ENCODE measurements at regions not wholly inside any gene's neighbourhood (a gene's known extent, or its start where the extent isn't known, plus 50 kb on each side); places are given as distances from the start of the nearest gene placed in this dataset.

DNA sequence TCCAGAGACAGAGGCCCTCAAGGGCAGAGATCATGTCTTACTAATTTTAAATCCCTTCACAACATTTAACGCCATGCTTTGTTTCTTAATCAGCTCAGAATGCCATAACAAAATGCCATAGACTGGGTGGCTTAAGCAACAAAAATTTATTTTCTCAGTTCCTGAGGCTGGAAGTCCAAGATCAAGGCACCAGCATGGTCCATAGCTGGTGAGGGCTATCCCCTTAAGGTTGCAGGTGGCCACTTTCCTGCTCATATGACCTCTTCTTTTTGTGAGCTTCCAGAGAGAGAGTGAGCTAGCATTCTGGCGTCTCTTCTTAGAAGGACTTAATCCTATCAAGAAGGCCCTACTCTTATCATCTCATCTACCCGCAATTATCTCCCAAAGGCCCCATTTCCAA, 470.3 kb downstream of the ZNF608 start:
- H3K4me3 ChIP-seq (ENCODE audit: low read depth in 2 of 2, low read length in 1 of 2) = no peak overlapping the region
- no peaks in the 10 kb centered on the region for H3K9me3 ChIP-seq
- TF ChIP-seq TEAD4 (IDR thresholded peaks at IDR 0.05; ENCODE audit: borderline replicate concordance, insufficient read depth) = no peak
- TF ChIP-seq FOSL2 (IDR thresholded peaks at IDR 0.05; ENCODE audit: borderline replicate concordance, low read depth) = no peak
- TF ChIP-seq, protein P1, sequence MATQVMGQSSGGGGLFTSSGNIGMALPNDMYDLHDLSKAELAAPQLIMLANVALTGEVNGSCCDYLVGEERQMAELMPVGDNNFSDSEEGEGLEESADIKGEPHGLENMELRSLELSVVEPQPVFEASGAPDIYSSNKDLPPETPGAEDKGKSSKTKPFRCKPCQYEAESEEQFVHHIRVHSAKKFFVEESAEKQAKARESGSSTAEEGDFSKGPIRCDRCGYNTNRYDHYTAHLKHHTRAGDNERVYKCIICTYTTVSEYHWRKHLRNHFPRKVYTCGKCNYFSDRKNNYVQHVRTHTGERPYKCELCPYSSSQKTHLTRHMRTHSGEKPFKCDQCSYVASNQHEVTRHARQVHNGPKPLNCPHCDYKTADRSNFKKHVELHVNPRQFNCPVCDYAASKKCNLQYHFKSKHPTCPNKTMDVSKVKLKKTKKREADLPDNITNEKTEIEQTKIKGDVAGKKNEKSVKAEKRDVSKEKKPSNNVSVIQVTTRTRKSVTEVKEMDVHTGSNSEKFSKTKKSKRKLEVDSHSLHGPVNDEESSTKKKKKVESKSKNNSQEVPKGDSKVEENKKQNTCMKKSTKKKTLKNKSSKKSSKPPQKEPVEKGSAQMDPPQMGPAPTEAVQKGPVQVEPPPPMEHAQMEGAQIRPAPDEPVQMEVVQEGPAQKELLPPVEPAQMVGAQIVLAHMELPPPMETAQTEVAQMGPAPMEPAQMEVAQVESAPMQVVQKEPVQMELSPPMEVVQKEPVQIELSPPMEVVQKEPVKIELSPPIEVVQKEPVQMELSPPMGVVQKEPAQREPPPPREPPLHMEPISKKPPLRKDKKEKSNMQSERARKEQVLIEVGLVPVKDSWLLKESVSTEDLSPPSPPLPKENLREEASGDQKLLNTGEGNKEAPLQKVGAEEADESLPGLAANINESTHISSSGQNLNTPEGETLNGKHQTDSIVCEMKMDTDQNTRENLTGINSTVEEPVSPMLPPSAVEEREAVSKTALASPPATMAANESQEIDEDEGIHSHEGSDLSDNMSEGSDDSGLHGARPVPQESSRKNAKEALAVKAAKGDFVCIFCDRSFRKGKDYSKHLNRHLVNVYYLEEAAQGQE (IDR thresholded peaks at IDR 0.05; ENCODE audit: low read depth, low read length) = no peak
- no peak for TF ChIP-seq SIN3A (IDR thresholded peaks at IDR 0.05; ENCODE audit: borderline replicate concordance, low read depth, low read length)
- no peak for TF ChIP-seq RXRA (IDR thresholded peaks at IDR 0.05; ENCODE audit: borderline replicate concordance, low read depth)
- no peak overlapping the region for H3K9ac ChIP-seq
- no peak overlapping the region for H2AFZ ChIP-seq (ENCODE audit: low read depth)
- ChIA-PET CTCF (no interaction called here), POLR2A (no interaction called here)
- no peak overlapping the region for H3K27ac ChIP-seq (ENCODE audit: low read depth in 2 of 2, low read length in 1 of 2)
- no peak for DNase-seq
- H3F3A ChIP-seq (replicated peaks; ENCODE audit: insufficient read depth) = no peaks in the 10 kb centered on the region
- H3K79me2 ChIP-seq (ENCODE audit: insufficient read depth) = no peaks in the 10 kb centered on the region
- 74% methylated on average over 3 of the region's 3 CpGs for WGBS (ENCODE audit: low lambda C conversion rate)
- no peaks in the 10 kb centered on the region for H4K20me1 ChIP-seq (ENCODE audit: insufficient read depth)
- H3K4me2 ChIP-seq = no peak overlapping the region
- no peaks in the 10 kb centered on the region for H3K36me3 ChIP-seq (replicated peaks in 1 of 2; ENCODE audit: control insufficient read depth in 1 of 2, insufficient read depth in 2 of 2, low read length in 1 of 2)
- H3K4me1 ChIP-seq (ENCODE audit: control insufficient read depth in 1 of 2, insufficient read depth in 2 of 2, low read depth in 1 of 2, low read length in 1 of 2) = peaks cover 0 to 2% of the 10 kb centered on the region in 2 experiments; a peak in 2 of 4 replicates
- H3K9me2 ChIP-seq = no peaks in the 10 kb centered on the region
- H3K27me3 ChIP-seq (ENCODE audit: insufficient read depth) = no peaks in the 10 kb centered on the region

DNA sequence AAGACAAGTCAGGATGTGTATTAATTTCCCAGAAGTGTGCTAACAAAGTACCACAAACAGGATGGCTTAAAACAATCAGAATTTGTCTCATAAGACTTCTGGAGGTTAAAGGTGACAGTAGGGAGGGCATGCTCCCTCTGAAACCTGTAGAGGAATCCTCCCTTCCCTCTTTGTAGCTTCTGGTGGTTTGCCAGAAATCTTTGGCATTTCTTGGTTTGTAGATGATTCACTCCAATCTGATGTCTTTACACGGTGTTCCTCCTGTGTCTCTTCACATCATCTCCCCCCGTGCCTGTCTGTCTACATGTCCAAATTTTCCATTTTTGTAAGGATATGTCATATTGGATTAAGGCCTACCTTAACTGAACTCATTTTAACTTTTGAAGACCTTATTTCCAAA, 471.5 kb downstream of the ZNF608 start:
- Histone ChIP-seq H3K9ac (no peak overlapping the region), H3F3A (replicated peaks; ENCODE audit: insufficient read depth) (no peaks in the 10 kb centered on the region), H3K4me1 (ENCODE audit: control insufficient read depth in 1 of 2, insufficient read depth in 2 of 2, low read depth in 1 of 2, low read length in 1 of 2) (no peaks in the 10 kb centered on the region; a peak in 2 of 4 replicates), H4K20me1 (ENCODE audit: insufficient read depth) (no peaks in the 10 kb centered on the region), H3K36me3 (replicated peaks in 1 of 2; ENCODE audit: control insufficient read depth in 1 of 2, insufficient read depth in 2 of 2, low read length in 1 of 2) (no peaks in the 10 kb centered on the region), H3K27ac (ENCODE audit: low read depth in 2 of 2, low read length in 1 of 2) (no peak overlapping the region), H3K27me3 (ENCODE audit: insufficient read depth) (no peaks in the 10 kb centered on the region), H3K79me2 (ENCODE audit: insufficient read depth) (no peaks in the 10 kb centered on the region), H2AFZ (ENCODE audit: low read depth) (no peak overlapping the region), H3K9me2 (no peaks in the 10 kb centered on the region), H3K4me3 (ENCODE audit: low read depth in 2 of 2, low read length in 1 of 2) (no peak overlapping the region), H3K9me3 (no peaks in the 10 kb centered on the region), H3K4me2 (no peak overlapping the region)
- WGBS (ENCODE audit: low lambda C conversion rate) = 35% methylated on average over 2 of the region's 2 CpGs
- POLR2A ChIA-PET = no interaction called here
- DNase-seq = no peak
- CTCF ChIA-PET = no interaction called here
- TF ChIP-seq SIN3A (IDR thresholded peaks at IDR 0.05; ENCODE audit: borderline replicate concordance, low read depth, low read length) (no peak), GABPA (IDR thresholded peaks at IDR 0.05; ENCODE audit: low read depth) (no peak), CHD2 (IDR thresholded peaks at IDR 0.05; ENCODE audit: low read length, partially characterized antibody) (no peak), TAF1 (IDR thresholded peaks at IDR 0.05; ENCODE audit: borderline replicate concordance, low read depth, low read length) (no peak), RFX5 (IDR thresholded peaks at IDR 0.05; ENCODE audit: low read length) (no peak), FOSL2 (IDR thresholded peaks at IDR 0.05; ENCODE audit: borderline replicate concordance, low read depth) (no peak), RXRA (IDR thresholded peaks at IDR 0.05; ENCODE audit: borderline replicate concordance, low read depth) (no peak), POLR2AphosphoS5 (IDR thresholded peaks at IDR 0.05; ENCODE audit: low read depth, low read length) (no peak), GATA2 (CRISPR knock-in tag; IDR thresholded peaks at IDR 0.05) (no peak), RAD21 (IDR thresholded peaks at IDR 0.05; ENCODE audit: low read length) (no peak), NFIC (IDR thresholded peaks at IDR 0.05; ENCODE audit: borderline replicate concordance) (no peak), YY1 (IDR thresholded peaks at IDR 0.05; ENCODE audit: low read depth) (no peak), EP300 (IDR thresholded peaks at IDR 0.05; ENCODE audit: borderline replicate concordance in 1 of 2, low read depth in 1 of 2, low read length in 1 of 2) (no peak)
- TF ChIP-seq, protein P2, sequence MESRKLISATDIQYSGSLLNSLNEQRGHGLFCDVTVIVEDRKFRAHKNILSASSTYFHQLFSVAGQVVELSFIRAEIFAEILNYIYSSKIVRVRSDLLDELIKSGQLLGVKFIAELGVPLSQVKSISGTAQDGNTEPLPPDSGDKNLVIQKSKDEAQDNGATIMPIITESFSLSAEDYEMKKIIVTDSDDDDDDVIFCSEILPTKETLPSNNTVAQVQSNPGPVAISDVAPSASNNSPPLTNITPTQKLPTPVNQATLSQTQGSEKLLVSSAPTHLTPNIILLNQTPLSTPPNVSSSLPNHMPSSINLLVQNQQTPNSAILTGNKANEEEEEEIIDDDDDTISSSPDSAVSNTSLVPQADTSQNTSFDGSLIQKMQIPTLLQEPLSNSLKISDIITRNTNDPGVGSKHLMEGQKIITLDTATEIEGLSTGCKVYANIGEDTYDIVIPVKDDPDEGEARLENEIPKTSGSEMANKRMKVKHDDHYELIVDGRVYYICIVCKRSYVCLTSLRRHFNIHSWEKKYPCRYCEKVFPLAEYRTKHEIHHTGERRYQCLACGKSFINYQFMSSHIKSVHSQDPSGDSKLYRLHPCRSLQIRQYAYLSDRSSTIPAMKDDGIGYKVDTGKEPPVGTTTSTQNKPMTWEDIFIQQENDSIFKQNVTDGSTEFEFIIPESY (IDR thresholded peaks at IDR 0.05; ENCODE audit: borderline replicate concordance, low read depth) = no peak
- TF ChIP-seq, protein P1 (IDR thresholded peaks at IDR 0.05; ENCODE audit: low read depth, low read length) = no peak
- TF ChIP-seq, protein P3, sequence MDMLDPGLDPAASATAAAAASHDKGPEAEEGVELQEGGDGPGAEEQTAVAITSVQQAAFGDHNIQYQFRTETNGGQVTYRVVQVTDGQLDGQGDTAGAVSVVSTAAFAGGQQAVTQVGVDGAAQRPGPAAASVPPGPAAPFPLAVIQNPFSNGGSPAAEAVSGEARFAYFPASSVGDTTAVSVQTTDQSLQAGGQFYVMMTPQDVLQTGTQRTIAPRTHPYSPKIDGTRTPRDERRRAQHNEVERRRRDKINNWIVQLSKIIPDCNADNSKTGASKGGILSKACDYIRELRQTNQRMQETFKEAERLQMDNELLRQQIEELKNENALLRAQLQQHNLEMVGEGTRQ (IDR thresholded peaks at IDR 0.05; ENCODE audit: borderline replicate concordance, low read depth, low read length) = no peak

All from SK-N-SH (cell line).